H1 (cell line): ENCODE measurements at regions not wholly inside any gene's neighbourhood (a gene's known extent, or its start where the extent isn't known, plus 50 kb on each side); places are given as distances from the start of the nearest gene placed in this dataset.

Source experiments
- CTCF ChIA-PET: fragments of 300-600 bp; sonication (Branson Sonifier 250); formaldehyde crosslinking; loops from one replicate; lab custom pipeline; 2021; ENCODE audit not compliant: partially characterized antibody; lab: Charles Lee
- POLR2A ChIA-PET: fragments of 300-600 bp; sonication (Branson Sonifier 250); formaldehyde crosslinking; loops from one replicate; lab custom pipeline; 2021; ENCODE audit warnings: inconsistent platforms; ENCODE audit not compliant: partially characterized antibody; lab: Charles Lee
- DNase-seq, 2 experiments: peaks; one replicate each; pipeline versions ENCODE4 v3.0.0 to v3.0.0-alpha.2; 2010 to 2022; ENCODE audit warnings: low spot score in 2 of 2, low read depth in 1 of 2, mixed read lengths in 1 of 2
- FAIRE-seq: peaks from 2 replicates; lab custom pipeline; 2011; peaks lifted over from hg19 to GRCh38; lab: Jason Lieb, UNC
- H2AFZ ChIP-seq: 2 replicates; pipeline ENCODE4 v1.8.1; 2012; ENCODE audit warnings: low read length, inconsistent platforms
- H2AK5ac ChIP-seq: 2 replicates; pipeline ENCODE4 v1.6.1; 2013; ENCODE audit warnings: low read depth, low read length
- H2BK120ac ChIP-seq: replicated peaks from 2 replicates; pipeline ENCODE3; 2013; ENCODE audit warnings: low read depth, low read length, inconsistent platforms
- H2BK12ac ChIP-seq: 2 replicates; pipeline ENCODE4 v1.6.1; 2013; ENCODE audit warnings: low read depth, low read length
- H2BK15ac ChIP-seq: 2 replicates; pipeline ENCODE4 v1.6.1; 2013; ENCODE audit warnings: low read length
- H2BK20ac ChIP-seq: 2 replicates; pipeline ENCODE4 v1.6.1; 2013; ENCODE audit warnings: low read length
- H2BK5ac ChIP-seq: 2 replicates; pipeline ENCODE4 v1.6.1; 2013; ENCODE audit warnings: low read depth, low read length
- H3K14ac ChIP-seq: 2 replicates; pipeline ENCODE4 v1.6.1; 2013; ENCODE audit warnings: inconsistent platforms; ENCODE audit not compliant: insufficient read length
- H3K18ac ChIP-seq: 2 replicates; pipeline ENCODE4 v1.6.1; 2013; ENCODE audit warnings: low read length; ENCODE audit errors: extremely low read depth
- H3K23ac ChIP-seq: 2 replicates; pipeline ENCODE4 v1.6.1; 2013; ENCODE audit warnings: inconsistent platforms; ENCODE audit not compliant: insufficient read length
- H3K23me2 ChIP-seq: 2 replicates; pipeline ENCODE4 v1.6.1; 2013; ENCODE audit warnings: low read depth, low read length
- H3K27ac ChIP-seq: 2 replicates; pipeline ENCODE4 v1.6.1; 2011; ENCODE audit warnings: low read depth, low read length, inconsistent platforms
- H3K27me3 ChIP-seq, 4 experiments: replicated peaks in 1 of 4; 1 replicate in 1 of 4; 2 replicates in 3 of 4; pipeline versions ENCODE4 v1.6.1 to v1.8.1; 2011 to 2013; ENCODE audit warnings: low read length in 3 of 4, mild to moderate bottlenecking in 3 of 4, inconsistent platforms in 2 of 4, mixed read lengths in 2 of 4, moderate library complexity in 1 of 4; ENCODE audit not compliant: control insufficient read depth in 3 of 4, insufficient read depth in 3 of 4; ENCODE audit errors: extremely low read depth in 1 of 4
- H3K36me3 ChIP-seq, 4 experiments: 2 replicates each; pipeline versions ENCODE4 v1.6.1 to v1.8.1; 2011 to 2013; ENCODE audit warnings: mild to moderate bottlenecking in 4 of 4, low read length in 3 of 4, moderate library complexity in 2 of 4, control low read depth in 1 of 4, inconsistent platforms in 1 of 4; ENCODE audit not compliant: insufficient read depth in 4 of 4, control insufficient read depth in 2 of 4
- H3K4ac ChIP-seq: replicated peaks from 2 replicates; pipeline ENCODE3; 2013; ENCODE audit warnings: low read length, low read depth, mixed read lengths, inconsistent platforms; ENCODE audit not compliant: insufficient read length
- H3K4me1 ChIP-seq, 4 experiments: replicated peaks in 1 of 4; 1 replicate in 1 of 4; 2 replicates in 3 of 4; pipeline versions ENCODE4 v1.6.1 to v1.8.1; 2011 to 2013; ENCODE audit warnings: low read length in 3 of 4, inconsistent platforms in 2 of 4, mixed read lengths in 1 of 4; ENCODE audit not compliant: insufficient read depth in 4 of 4, control insufficient read depth in 3 of 4
- H3K4me2 ChIP-seq, 2 experiments: 2 replicates each; pipeline versions ENCODE4 v1.6.1 to v1.8.1; 2011 to 2013; ENCODE audit warnings: low read depth in 2 of 2, low read length in 2 of 2, control low read depth in 1 of 2, inconsistent platforms in 1 of 2, mild to moderate bottlenecking in 1 of 2; ENCODE audit not compliant: insufficient read depth in 1 of 2
- H3K4me3 ChIP-seq, 4 experiments: fragments of 200-600, 300-600 bp in 1 of 4; sonication (generic), shearing (Covaris generic), sonication (Bioruptor Twin) in 1 of 4; 2 replicates each; pipeline versions ENCODE4 v1.5.1 to v1.8.1; 2011 to 2016; ENCODE audit warnings: low read length in 4 of 4, low read depth in 3 of 4, control low read depth in 2 of 4, inconsistent platforms in 2 of 4, mild to moderate bottlenecking in 2 of 4, mixed read lengths in 1 of 4, moderate library complexity in 1 of 4; ENCODE audit not compliant: insufficient read depth in 2 of 4; ENCODE audit errors: extremely low read depth in 1 of 4
- H3K56ac ChIP-seq: replicated peaks from 2 replicates; pipeline ENCODE3; 2013; ENCODE audit warnings: low read depth, mild to moderate bottlenecking, mixed read lengths, low read length, inconsistent platforms; ENCODE audit not compliant: insufficient read length
- H3K79me1 ChIP-seq: 2 replicates; pipeline ENCODE4 v1.6.1; 2013; ENCODE audit warnings: low read depth, low read length, control low read depth
- H3K79me2 ChIP-seq, 2 experiments: 2 replicates each; pipeline versions ENCODE4 v1.6.1 to v1.8.1; 2012 to 2013; ENCODE audit warnings: low read length in 2 of 2, mild to moderate bottlenecking in 2 of 2, inconsistent platforms in 1 of 2; ENCODE audit not compliant: insufficient read depth in 2 of 2, control insufficient read depth in 1 of 2
- H3K9ac ChIP-seq, 4 experiments: replicated peaks in 1 of 4; 1 replicate in 1 of 4; 2 replicates in 3 of 4; pipeline versions ENCODE4 v1.6.1 to v1.8.1; 2011 to 2013; ENCODE audit warnings: low read depth in 3 of 4, low read length in 3 of 4, control low read depth in 2 of 4, mild to moderate bottlenecking in 2 of 4, moderate library complexity in 2 of 4, inconsistent platforms in 1 of 4; ENCODE audit errors: extremely low read depth in 1 of 4
- H3K9me3 ChIP-seq, 2 experiments: 2 replicates each; pipeline versions ENCODE4 v1.6.1 to v1.8.1; 2012 to 2013; ENCODE audit warnings: mild to moderate bottlenecking in 2 of 2, moderate library complexity in 2 of 2, control low read depth in 1 of 2, inconsistent platforms in 1 of 2, low read depth in 1 of 2, low read length in 1 of 2, mixed read lengths in 1 of 2; ENCODE audit not compliant: insufficient read depth in 2 of 2
- H4K20me1 ChIP-seq, 2 experiments: replicated peaks in 1 of 2; 2 replicates each; pipeline versions ENCODE3 to v1.8.1; 2011 to 2013; ENCODE audit warnings: inconsistent platforms in 2 of 2, low read length in 2 of 2, mild to moderate bottlenecking in 1 of 2; ENCODE audit not compliant: insufficient read depth in 2 of 2, control insufficient read depth in 1 of 2
- H4K5ac ChIP-seq: 2 replicates; pipeline ENCODE4 v1.6.1; 2013; ENCODE audit warnings: low read length, low read depth, mixed read lengths, inconsistent platforms; ENCODE audit not compliant: insufficient read length
- H4K8ac ChIP-seq: 2 replicates; pipeline ENCODE4 v1.8.0; 2013; ENCODE audit warnings: mild to moderate bottlenecking, moderate library complexity, low read length, inconsistent platforms; ENCODE audit not compliant: insufficient read depth; ENCODE audit errors: extremely low read depth
- H4K91ac ChIP-seq: replicated peaks from 2 replicates; pipeline ENCODE3; 2013; ENCODE audit warnings: low read length, mixed read lengths, inconsistent platforms; ENCODE audit not compliant: insufficient read length
- BCL11A ChIP-seq, 2 experiments: IDR thresholded peaks; one replicate each; pipeline ENCODE4 v1.6.1; 2011; ENCODE audit warnings: low read depth in 2 of 2, low read length in 2 of 2, mild to moderate bottlenecking in 2 of 2
- CREB1 ChIP-seq: IDR thresholded peaks from 2 replicates; pipeline ENCODE4 v1.6.1; 2012; ENCODE audit warnings: inconsistent platforms
- HDAC6 ChIP-seq: IDR thresholded peaks from one replicate; pipeline ENCODE4 v1.7.1; 2012; ENCODE audit warnings: low read depth, mild to moderate bottlenecking, inconsistent platforms, low read length, moderate library complexity
- SP4 ChIP-seq: IDR thresholded peaks from 2 replicates; pipeline ENCODE4 v1.6.1; 2012; ENCODE audit warnings: low read length, inconsistent platforms
- TBP ChIP-seq: IDR thresholded peaks from 2 replicates; pipeline ENCODE4 v1.6.1; 2011; ENCODE audit warnings: low read depth, low read length, improper control_type of control experiment
- WGBS, 2 experiments: shearing (Covaris generic) in 1 of 2; methylation state at CpG; one replicate each; pipeline versions ENCODE4 v1.1.6 to v1.1.7; 2013 to 2015; ENCODE audit warnings: low lambda C conversion rate in 2 of 2, mixed read lengths in 2 of 2, inconsistent platforms in 1 of 2, low coverage in 1 of 2, missing lambda C conversion rate in 1 of 2; ENCODE audit not compliant: insufficient replicate concordance in 2 of 2, insufficient coverage in 1 of 2, insufficient read length in 1 of 2; ENCODE audit errors: extremely low coverage in 1 of 2, missing lambda C conversion rate in 1 of 2; 5-methylcytosine and 5-hydroxymethylcytosine counted together
- TF ChIP-seq, protein P1 (sequence below): IDR thresholded peaks from 2 replicates; pipeline ENCODE4 v1.6.1; 2012; ENCODE audit warnings: inconsistent platforms

DNA sequence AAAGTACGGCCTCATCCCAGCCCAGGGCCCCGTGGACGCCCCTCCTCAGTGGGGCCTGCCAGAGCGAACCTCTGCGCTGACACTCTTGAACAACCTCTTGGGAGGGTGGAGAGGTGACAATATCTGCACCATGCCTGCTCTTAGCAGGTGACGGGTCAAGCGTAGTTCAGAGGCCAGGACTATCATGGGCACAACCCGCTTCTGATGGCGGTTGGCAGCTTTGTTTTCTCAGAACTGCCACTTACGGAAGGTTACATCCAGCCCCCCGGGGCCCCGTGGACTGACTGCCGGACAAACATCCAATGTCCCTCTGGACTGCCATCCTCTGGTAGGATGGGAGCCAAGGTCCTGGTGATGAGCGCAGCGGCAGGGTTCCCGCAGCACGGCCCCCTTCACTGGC lies 91.1 kb downstream of the TUBA3C start:
- Histone ChIP-seq H2BK5ac (no peak overlapping the region), H3K23me2 (no peaks in the 10 kb centered on the region), H3K4me3 (no peak overlapping the region), H2BK120ac (no peak overlapping the region), H2AK5ac (no peak overlapping the region), H3K36me3 (no peaks in the 10 kb centered on the region), H2BK15ac (no peak overlapping the region), H3K79me1 (no peaks in the 10 kb centered on the region), H3K4me2 (no peak overlapping the region), H4K20me1 (no peaks in the 10 kb centered on the region), H2AFZ (no peak overlapping the region), H3K4ac (no peak overlapping the region), H3K14ac (no peak overlapping the region), H3K56ac (no peak overlapping the region), H2BK20ac (no peak overlapping the region), H3K9me3 (peaks cover 70 to 85% of the 10 kb centered on the region in 2 experiments), H4K5ac (no peak overlapping the region), H3K27ac (no peak overlapping the region), H3K18ac (no peak overlapping the region), H3K4me1 (no peaks in the 10 kb centered on the region), H3K27me3 (no peaks in the 10 kb centered on the region), H4K91ac (no peak overlapping the region), H3K9ac (no peak overlapping the region), H4K8ac (no peak overlapping the region), H3K23ac (no peak overlapping the region), H3K79me2 (no peaks in the 10 kb centered on the region), H2BK12ac (no peak overlapping the region)
- ChIA-PET CTCF (no interaction called here), POLR2A (no interaction called here)
- DNase-seq (no peak), FAIRE-seq (no peak)
- TF ChIP-seq BCL11A (IDR thresholded peaks at IDR 0.05; ENCODE audit: low read depth in 2 of 2, low read length in 2 of 2) (no peak), HDAC6 (no peak), CREB1 (no peak), TBP (no peak), SP4 (no peak)
- TF ChIP-seq, protein P1, sequence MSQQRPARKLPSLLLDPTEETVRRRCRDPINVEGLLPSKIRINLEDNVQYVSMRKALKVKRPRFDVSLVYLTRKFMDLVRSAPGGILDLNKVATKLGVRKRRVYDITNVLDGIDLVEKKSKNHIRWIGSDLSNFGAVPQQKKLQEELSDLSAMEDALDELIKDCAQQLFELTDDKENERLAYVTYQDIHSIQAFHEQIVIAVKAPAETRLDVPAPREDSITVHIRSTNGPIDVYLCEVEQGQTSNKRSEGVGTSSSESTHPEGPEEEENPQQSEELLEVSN = no peak
- WGBS, 2 experiments = 93% methylated on average over 17 of the region's 17 CpGs; no CpG with 5 or more reads in 1 of the 2 experiments
